GM21576 (cell line): ENCODE measurements at regions not wholly inside any gene's neighbourhood (a gene's known extent, or its start where the extent isn't known, plus 50 kb on each side); places are given as distances from the start of the nearest gene placed in this dataset.
"Not testable (repeated sequence)": the region's sequence is repeated elsewhere in the genome, so short reads cannot be mapped to it uniquely, and the experiment has no call there.

Source experiments
- ATAC-seq: cut with Tn5 transposase; IDR thresholded peaks from one replicate; pipeline ENCODE4 v1.9.1; 2021; ENCODE audit warnings: mild to moderate bottlenecking, moderate library complexity; ENCODE audit not compliant: unreplicated experiment

DNA sequence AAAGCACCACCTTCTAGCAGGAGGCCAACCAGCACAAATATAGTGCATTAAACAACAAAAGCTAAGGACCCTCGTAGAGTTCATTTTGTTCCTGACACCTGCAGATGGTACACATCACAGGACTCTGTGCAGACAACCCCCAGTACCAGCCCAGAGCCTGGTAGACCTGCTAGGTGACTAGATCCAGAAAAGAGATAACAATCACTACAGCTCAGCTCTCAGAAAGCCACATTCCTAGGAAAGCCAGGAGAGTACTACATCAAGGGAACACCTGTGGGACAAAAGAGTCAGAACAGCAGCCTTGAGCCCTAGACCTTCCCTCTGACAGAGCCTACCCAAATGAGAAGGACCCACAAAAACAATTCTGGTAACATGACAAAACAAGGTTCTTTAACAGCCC is 344.7 kb upstream of the PTBP2 start:
- no peak for ATAC-seq

DNA sequence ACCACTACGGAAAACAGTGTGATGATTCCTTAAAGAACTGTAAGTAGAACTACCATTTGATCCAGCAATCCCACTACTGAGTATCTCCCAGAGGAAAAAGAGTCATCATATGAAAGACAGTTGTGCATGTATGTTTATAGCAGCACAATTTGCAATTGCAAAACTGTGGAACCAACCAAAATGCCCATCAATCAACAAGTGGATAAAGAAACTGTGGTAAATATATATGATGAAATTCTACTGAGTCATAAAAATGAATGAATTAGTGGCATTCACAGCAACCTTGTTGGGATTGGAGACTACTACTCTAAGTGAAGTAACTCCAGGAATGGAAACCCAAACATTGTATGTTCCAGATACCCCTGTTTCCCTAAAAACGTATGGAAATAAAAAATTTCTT is 337.0 kb upstream of the PTBP2 start:
- ATAC-seq, result no peak

DNA sequence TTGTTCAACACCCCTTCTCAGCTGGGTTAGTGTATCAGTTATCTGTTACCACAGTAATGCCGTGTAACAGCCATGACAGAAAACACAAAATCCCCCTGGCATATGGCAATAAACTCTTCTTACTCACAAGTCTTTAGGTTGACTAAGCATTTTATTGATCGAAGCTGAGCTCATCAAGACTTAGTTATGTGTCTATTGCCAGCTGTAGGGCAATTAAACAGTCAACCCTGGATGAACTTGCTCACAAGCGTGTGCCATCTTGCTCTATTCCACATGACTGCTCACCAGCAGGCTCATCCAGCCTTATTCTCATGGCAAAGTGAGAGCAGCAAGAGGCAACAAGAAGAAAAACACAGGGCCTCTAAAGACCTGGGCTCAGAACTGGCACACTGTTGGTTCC is 333.8 kb upstream of the PTBP2 start:
- ATAC-seq, result no peak

DNA sequence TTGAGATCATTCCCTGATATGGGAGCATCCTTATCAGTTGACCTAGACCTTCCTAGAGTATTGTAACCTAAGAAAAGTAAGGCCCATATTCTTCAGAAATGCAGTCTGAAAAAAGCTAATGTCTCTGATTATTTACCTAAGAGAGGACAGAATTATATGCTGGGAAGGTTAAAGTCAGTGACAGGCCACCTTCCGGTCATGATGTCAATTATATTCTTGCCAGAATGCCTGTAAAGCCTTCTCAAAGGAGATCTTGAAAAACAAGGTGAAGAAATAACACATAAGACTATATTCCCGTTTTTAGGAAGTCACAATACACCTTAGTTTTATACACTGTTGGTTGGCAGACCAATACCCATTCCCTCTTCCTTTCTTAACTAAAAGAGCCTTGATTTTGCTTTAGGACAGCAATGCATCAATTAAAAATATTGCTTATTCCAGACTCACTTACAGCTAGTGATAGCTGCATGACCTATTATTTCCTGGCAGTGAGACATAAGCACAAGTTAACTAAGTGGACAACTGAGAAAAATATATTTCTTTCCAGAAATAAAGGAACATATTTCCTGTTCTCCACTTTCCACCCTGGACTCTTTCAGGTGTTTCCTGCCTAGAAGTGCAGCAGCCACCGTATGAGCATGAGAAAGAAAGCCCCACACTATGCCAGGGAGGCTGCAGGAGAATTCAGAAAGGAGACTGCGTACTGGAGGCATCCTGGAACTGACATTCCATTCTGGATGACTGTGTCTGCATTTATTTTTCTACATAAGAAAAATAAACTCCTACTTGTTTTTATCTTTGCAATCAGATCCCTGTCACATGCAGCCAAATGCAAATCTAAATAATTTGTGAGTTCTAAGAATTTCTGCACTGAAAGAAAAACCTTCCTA is 332.9 kb upstream of the PTBP2 start:
- no peak for ATAC-seq

DNA sequence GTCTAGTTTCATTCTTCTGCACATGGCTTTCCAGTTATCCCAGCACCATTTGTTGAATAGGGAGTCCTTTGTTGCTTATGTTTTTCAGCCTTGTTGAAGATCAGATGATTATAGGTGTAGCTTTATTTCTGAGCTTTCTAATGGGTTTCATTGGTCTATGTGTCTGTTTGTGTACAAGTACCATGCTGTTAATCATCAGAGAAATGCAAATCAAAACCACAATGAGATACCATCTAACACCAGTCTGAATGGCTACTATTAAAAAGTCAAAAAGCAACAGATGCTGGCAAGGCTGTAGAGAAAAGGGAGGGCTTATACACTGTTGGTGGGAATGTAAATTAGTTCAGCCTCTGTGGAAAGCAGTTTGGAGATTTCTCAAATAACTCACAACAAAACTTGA is 321.5 kb upstream of the PTBP2 start:
- no peak for ATAC-seq

DNA sequence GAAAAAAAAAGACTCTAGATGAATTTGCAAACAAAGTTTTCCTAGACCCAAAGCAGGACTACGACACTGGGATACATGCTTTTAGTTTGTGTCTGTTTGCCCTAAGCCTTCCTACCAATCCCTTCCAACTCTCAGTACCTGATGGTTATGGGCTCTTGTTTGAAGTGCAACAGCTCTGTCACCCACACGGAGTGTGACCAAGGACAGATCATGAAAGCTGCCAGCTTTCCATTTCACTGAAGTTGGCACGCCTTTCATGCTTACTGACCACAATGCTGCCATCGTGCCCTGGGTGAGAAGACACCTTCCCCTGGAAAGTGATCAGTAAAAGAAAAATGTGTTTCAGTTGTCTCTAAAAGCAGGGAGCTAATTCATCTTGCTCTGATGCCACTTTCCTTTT is 312.5 kb upstream of the PTBP2 start:
- no peak for ATAC-seq

DNA sequence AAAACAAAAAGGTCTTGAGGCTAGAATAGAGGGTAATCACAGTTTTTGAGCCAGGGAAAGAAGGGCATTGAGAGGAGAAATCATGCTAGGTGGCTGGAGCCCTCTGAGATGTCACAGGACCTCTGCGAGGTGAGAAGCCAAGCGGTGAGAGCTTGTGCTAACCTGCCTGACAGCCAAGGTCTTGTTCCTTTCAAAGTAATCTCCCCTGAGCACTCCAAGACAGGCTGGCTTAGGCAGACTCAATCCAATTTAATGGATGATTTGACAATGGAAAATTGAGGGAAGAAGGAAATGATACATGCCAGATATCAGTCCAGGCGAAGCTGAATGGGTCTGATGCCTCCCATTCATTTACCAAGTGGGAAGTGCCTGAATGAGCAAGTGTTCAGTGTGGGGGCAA is 311.9 kb upstream of the PTBP2 start:
- ATAC-seq, result no peak

DNA sequence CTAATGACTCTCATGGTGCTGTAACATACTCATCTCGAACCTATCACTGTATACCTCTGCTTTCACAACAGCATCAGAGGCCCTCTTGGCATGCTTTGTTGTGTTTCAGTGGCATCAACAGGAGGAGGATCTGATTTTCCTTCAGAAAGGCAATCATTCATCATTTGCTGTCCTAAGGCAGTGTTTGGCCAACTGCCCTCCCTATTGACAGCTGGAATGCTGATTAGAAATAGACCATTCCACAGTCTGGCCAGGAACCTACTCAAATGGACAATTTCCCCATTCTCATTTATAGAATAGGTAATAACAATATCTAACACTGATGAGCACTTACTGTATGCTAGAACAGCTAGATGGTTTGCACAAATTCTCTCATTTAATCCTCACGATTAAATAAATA is 310.6 kb upstream of the PTBP2 start:
- no peak for ATAC-seq

DNA sequence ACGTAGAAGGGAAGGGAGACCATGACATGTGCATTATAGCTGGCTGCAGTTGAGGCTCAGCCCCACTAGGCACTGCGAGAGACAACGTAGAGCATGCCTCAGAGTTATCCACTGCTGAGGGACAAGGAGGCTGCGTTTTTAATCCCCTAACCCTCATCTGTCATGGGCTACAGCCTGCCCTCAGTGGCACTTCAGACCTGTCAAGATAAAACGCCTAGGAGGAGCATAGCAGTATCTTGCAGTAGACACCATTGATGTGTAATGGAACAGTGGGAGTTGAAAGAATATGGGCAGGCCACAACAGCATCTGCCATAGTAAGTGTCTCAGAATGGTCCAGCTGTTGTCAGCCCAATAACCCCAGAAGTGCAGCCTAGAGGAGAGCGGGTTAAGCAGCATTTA is 307.0 kb upstream of the PTBP2 start:
- no peak for ATAC-seq

DNA sequence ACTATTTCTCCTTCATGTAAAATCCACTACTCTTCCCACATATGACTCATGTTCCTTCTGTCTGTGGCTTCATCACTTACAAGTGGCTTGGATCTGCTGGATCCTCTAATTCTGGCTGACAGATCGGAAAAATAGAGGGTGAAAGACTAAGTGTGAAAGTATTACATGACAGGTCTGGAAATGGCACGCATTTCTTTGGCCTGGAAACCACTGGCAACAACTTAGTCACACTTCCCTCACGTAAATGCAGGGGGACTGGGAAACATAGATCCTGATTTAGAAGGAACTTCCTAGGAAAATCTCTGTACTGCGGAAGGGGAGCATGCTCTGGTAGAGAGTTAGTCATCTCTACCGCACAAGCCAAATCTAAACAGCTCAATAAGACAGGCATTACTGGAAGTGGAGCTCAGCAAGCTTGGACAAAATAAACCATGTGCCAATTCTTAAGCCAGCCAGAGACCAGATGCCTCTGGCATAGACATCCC is 305.4 kb upstream of the PTBP2 start:
- ATAC-seq, result no peak

DNA sequence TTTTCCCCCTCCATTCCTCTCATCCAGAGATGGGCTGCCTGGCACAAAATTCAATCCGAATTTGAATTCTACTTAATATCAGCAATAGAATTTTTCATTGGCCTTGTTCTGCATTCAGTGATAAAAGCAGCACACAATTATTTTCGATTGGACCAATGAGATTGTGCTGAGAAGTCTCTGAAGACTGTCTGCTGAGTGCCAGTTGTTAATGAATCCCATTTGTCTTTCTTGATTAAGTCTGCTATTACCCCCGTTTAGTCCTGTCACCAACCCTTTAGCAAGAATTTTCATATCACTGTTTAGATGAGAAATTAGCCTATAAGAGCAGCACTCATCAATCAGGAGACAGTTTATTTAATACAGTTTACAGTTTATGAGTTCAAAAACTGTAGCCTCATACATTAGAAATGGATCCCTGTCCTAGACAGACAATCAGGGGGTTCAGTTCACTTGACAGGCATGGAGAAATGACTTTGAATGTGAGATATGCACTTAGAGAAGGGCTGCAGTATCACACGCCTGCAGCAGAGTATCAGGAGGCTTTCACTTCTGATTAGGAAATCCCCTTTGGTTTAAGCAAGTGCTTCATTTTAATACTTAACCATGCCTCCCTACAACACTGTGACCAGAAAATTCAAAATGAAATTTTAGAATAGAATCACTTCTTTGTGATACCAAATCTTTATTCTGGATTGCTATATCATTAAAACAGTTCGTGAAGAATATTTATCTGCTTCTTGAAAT is 304.7 kb upstream of the PTBP2 start:
- ATAC-seq, result peak; percentile 87

DNA sequence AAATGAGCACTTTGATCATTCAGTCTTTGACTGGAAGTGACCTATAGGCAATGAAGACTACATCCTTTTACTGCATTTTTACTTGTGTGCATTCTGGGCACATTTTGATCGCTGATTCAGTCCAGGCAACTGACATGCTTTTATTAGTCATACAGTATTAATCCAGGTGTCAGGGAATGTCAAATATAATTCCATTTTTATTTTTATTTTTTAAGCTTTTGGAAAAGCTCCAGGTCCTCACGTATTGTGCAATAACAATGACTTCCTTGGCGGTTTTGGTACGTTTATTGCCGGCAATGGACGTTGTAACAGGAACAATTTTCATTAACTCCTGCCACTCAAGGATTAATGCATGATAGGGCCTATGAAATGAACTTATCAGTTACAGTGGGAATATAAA is 302.6 kb upstream of the PTBP2 start:
- ATAC-seq, result no peak

DNA sequence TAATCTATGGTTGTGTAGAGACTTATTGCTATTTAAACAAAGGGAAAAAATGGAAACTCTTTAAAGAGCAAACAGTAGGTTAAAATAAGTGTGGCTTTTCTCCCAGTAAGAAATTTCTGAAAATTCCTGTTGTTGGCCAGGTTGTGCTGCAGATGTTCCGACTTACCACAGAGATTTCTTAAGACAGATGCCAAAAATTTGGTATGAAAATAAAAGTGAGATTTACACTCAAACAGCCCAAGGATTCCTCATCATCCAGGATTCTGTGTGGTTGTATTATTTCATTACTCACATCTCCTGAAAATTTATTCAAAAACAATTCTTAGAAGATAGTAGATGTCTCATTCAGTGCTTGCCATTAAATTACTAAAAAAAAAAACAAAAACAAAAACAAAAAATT is 296.7 kb upstream of the PTBP2 start:
- no peak for ATAC-seq

DNA sequence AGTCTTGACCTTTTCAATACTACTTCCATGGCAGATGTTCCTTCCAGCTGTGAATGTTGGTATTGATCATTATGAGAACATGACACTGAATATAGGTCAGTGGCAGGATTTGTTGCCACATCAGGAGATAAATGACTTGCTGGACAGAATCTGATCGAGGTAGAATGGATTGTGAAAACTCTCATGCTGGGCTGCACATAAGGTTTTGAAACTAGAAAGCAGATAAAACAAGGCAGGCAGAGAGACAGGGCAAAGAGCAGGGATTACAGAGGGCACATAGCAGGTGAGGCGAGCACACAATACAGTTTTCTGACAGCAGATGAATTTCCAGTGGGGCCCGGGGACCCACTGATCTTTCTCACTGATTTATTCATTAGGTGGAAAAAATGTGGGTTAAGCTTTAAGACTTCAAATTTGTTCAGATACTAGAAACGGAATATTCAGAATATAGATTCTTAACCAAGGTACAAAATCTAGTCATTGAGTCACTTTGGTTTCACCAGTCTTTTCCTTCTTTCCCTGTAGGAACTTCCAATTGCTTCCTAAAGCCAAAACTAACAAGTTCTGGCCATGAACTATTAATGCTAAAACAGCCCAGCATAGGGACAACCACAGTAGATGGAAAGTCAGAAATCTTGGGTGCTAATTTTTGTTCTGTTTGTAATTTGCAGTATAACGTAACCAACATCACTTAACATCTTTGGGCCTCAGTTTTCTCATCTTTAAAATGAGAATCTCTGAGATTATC is 296.0 kb upstream of the PTBP2 start:
- no peak for ATAC-seq

DNA sequence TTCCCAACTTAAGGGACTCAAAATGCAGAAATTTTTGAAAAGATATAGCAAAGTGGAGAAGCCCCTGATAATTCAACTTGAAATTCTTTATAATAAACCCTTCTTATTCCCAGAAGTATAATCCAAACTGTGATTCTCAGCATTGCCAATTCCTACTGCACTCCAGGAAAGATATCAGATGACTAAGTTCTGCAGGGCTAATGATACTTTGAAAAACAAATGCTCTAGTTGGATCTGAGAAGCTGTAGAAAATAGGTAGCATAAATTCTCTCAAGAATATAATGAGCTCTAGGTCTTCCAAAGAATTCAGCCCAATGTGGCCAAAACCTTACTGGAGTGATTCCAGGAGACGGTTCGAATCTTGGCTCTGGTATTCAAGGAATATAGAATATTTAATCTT is 294.0 kb upstream of the PTBP2 start:
- ATAC-seq, result no peak

DNA sequence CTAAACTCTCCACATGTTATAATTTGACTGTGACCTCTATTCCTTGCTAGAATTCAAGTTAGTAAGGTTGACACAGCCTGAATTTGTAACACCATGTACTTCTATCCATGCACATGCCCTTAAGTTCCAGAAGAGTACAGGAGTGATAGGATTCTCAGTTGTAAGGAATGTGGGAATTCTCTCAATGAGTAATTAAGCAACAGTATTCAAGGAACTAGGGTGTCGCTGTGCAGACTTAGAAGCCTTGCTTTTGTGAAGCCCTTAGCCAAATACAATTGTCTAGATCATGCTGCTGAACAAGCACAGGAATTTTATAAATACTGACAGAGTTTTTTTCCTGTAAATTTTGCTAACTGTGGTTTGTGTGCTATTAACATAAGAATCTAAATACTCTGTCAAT is 276.3 kb upstream of the PTBP2 start:
- ATAC-seq, result no peak

DNA sequence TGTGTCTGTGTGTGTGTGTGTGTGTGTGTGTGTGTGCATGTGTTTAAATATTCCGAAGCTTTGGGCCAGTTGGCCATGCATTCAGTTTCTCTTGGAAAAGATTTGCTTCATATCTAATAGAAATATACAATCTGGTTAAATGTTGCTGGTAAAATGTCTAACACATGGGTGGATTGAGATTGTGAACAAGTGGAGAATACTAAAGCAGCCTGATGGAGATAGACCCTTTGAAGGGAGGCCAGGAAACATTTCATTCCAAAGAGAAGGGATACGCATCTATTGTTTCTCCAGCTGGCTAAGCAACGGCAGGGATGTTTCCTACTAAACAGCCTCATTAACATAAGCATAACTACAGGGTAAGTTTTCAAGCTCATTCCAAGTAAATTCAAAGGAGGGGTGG is 257.5 kb upstream of the PTBP2 start:
- no peak for ATAC-seq

DNA sequence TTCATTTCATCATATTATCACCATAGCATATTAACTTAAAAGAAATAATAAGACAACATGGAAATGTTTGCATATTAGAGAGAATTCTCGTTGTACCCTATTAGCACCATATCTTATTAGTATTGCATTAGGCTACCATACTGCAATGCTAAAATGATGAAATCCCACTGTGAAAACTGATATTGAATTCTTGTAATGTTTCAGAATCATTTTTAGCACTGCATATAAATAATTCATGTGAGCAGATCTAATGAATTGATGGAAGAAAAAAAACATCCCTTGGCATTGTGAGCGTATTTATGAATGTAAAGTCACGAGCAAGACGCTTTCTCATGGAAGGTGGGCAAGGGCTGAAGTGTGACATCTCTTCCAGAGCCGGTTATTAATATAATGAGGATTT is 257.1 kb upstream of the PTBP2 start:
- ATAC-seq, result no peak

DNA sequence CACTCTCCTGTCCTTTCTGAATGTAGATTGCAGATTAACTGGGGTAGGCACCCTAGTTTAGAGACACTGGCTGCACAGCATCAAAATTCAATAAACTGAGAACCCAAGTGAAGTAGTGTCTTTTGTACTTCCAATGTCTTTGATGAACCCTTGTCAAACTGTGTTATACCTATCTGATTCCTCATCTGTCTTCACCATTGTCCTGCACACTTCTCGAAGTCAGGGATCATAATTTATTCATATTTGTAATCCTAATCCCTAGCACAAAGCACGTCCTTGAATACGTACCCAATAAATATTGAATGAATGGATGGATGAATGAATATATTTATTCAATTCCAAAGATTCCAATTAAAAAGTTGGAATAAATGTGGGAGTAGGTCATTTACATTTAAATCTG is 256.6 kb upstream of the PTBP2 start:
- no peak for ATAC-seq

DNA sequence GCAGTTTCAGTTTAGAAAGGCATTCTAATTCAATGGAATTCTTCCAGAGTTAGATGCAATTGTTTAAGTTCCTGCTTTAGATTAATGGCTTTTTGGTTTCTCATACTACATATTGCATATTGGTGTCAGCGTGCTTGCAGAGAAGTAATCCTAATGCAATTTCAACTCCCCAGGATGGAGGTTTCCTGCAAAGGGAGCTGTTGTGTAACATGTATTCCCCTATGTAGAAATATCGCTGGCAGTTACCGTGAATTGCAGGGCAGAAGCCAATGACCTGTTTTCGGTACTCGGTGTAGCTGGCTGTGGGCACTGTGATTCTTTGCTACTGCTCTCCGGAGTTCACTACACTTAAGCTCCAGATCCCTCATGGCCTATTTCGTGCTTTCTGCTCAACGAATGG is 256.1 kb upstream of the PTBP2 start:
- ATAC-seq, result no peak

DNA sequence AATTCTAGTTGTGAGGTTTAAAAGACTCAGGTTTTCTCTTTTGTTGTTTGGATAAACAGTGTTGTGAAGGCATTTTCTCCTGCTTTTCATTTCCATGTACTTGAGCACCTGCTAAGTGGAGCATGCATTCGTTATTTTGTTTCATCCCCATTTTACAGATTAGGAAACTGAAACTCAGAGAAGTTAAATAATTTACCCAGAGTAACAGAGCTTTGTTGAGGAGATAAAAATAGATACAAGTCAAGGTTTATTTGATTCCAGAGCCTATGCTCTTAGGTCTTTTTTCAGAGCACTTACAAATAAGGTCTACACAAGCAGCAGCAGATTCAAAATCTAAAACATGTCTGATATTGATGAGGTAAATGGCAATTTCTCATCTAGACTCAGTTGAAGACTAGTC is 254.7 kb upstream of the PTBP2 start:
- no peak for ATAC-seq

DNA sequence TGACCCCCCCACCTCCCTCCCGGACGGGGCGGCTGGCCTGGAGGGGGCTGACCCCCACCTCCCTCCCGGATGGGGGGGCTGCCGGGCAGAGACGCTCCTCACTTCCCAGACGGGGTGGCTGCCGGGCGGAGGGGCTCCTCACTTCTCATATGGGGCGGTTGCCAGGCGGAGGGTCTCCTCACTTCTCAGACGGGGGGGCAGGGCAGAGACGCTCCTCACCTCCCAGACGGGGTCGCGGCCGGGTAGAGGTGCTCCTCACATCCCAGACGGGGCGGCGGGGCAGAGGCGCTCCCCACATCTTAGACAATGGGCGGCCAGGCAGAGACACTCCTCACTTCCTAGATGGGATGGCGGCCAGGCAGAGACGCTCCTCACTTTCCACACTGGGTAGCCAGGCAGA is 251.9 kb upstream of the PTBP2 start:
- ATAC-seq, result not testable (repeated sequence)
